NB4 (cell line): ENCODE measurements at regions not wholly inside any gene's neighbourhood (a gene's known extent, or its start where the extent isn't known, plus 50 kb on each side); places are given as distances from the start of the nearest gene placed in this dataset.

Experiments
- CTCF ChIP-seq: IDR thresholded peaks from one replicate; pipeline ENCODE4 v1.5.1; 2012; ENCODE audit warnings: low read depth, low read length
- POLR2A ChIP-seq: IDR thresholded peaks from 2 replicates; pipeline ENCODE4 v1.6.1; 2011; ENCODE audit warnings: mild to moderate bottlenecking; ENCODE audit not compliant: insufficient read length; ENCODE audit errors: extremely low read depth
- TF ChIP-seq, protein P1 (sequence below): IDR thresholded peaks from 2 replicates; pipeline ENCODE4 v1.6.1; 2011; ENCODE audit warnings: low read depth, low read length

GRCh38 chr4:133777661-133778060 is 423.9 kb downstream of the PABPC4L start:
- no peak for TF ChIP-seq CTCF
- no peak for TF ChIP-seq POLR2A
- TF ChIP-seq, protein P1, sequence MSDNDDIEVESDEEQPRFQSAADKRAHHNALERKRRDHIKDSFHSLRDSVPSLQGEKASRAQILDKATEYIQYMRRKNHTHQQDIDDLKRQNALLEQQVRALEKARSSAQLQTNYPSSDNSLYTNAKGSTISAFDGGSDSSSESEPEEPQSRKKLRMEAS: no peak
